HepG2 (cell line): ENCODE measurements at regions not wholly inside any gene's neighbourhood (a gene's known extent, or its start where the extent isn't known, plus 50 kb on each side); places are given as distances from the start of the nearest gene placed in this dataset.

ENCODE experiments used
- ATAC-seq: fragments of 200-7000 bp; cut with Tn5 transposase; 3 replicates; pipeline ENCODE4 v1.9.1; 2020; ENCODE audit warnings: mild to moderate bottlenecking, moderate library complexity
- BruUV-seq: library from RNA; stranded (reverse); fragments of 400-500 nt; replicated peaks from 2 replicates; lab custom pipeline; 2021; lab: Mats Ljungman, UMichigan
- CTCF ChIA-PET: fragments of 300-600 bp; formaldehyde crosslinking; extraction: SDS; loops from one replicate; lab custom pipeline; 2021; ENCODE audit warnings: low total read pairs, inconsistent platforms, low intra/inter-chr PET ratio; lab: Yijun Ruan, JAX
- POLR2A ChIA-PET: fragments of 350-600 bp; sonication (Branson Sonifier 250); formaldehyde crosslinking; loops from one replicate; lab custom pipeline; 2020; ENCODE audit warnings: antibody characterized with exemption, inconsistent platforms; lab: Yijun Ruan, JAX
- DNase-seq: peaks from one replicate; pipeline ENCODE4 v3.0.0-alpha.2; 2015; ENCODE audit warnings: low spot score
- FAIRE-seq: peaks from 3 replicates; lab custom pipeline; 2011; peaks lifted over from hg19 to GRCh38; lab: Jason Lieb, UNC
- H2AFZ ChIP-seq: one replicate; pipeline ENCODE4 v1.6.1; 2011; ENCODE audit warnings: low read length, inconsistent platforms
- H3K27ac ChIP-seq: fragments of 300-600 bp; 3 replicates; pipeline ENCODE4 v1.8.0; 2011; ENCODE audit warnings: mixed run types, mild to moderate bottlenecking, mixed read lengths, low read length, inconsistent platforms; ENCODE audit not compliant: insufficient read depth; ENCODE audit errors: extremely low read length
- H3K27me3 ChIP-seq, 2 experiments: fragments of 200-600 bp in 1 of 2; 2 replicates in 1 of 2; 3 replicates in 1 of 2; pipeline versions ENCODE4 v1.6.0 to v1.8.0; 2011; ENCODE audit warnings: low read length in 2 of 2, mild to moderate bottlenecking in 2 of 2, moderate library complexity in 2 of 2, inconsistent platforms in 1 of 2; ENCODE audit not compliant: insufficient read depth in 2 of 2, control insufficient read depth in 1 of 2
- H3K36me3 ChIP-seq, 2 experiments: fragments of 200-600 bp in 1 of 2; replicated peaks in 1 of 2; 2 replicates in 1 of 2; 3 replicates in 1 of 2; pipeline versions ENCODE4 v1.5.1 to v1.8.0; 2011; ENCODE audit warnings: low read length in 2 of 2, inconsistent platforms in 1 of 2; ENCODE audit not compliant: insufficient read depth in 2 of 2, control insufficient read depth in 1 of 2
- H3K4me1 ChIP-seq: 2 replicates; pipeline ENCODE4 v1.5.1; 2012; ENCODE audit warnings: low read length, inconsistent platforms; ENCODE audit not compliant: insufficient read depth
- H3K4me2 ChIP-seq: 2 replicates; pipeline ENCODE4 v1.6.0; 2011; ENCODE audit warnings: low read depth, low read length, inconsistent platforms
- H3K4me3 ChIP-seq, 3 experiments: fragments of 200-600 bp in 1 of 3; sonication (generic), shearing (Covaris generic) in 1 of 3; replicated peaks in 1 of 3; 2 replicates each; pipeline ENCODE4 v1.5.1; 2011 to 2016; ENCODE audit warnings: low read length in 3 of 3, inconsistent platforms in 2 of 3, low read depth in 2 of 3, mild to moderate bottlenecking in 2 of 3, control low read depth in 1 of 3, mixed read lengths in 1 of 3; ENCODE audit not compliant: insufficient read depth in 1 of 3
- H3K79me2 ChIP-seq: one replicate; pipeline ENCODE4 v1.6.1; 2011; ENCODE audit warnings: low read length, inconsistent platforms; ENCODE audit not compliant: insufficient read depth
- H3K9ac ChIP-seq: 2 replicates; pipeline ENCODE4 v1.6.0; 2011; ENCODE audit warnings: mild to moderate bottlenecking, low read depth, low read length, inconsistent platforms; ENCODE audit not compliant: insufficient read depth
- H3K9me3 ChIP-seq: 2 replicates; pipeline ENCODE4 v1.5.1; 2012; ENCODE audit warnings: mild to moderate bottlenecking, low read length
- H4K20me1 ChIP-seq: 2 replicates; pipeline ENCODE4 v1.6.0; 2011; ENCODE audit warnings: inconsistent platforms, mild to moderate bottlenecking, low read length, moderate library complexity; ENCODE audit not compliant: insufficient read depth
- AKAP8 ChIP-seq: sonication (generic); formaldehyde crosslinking; IDR thresholded peaks from 2 replicates; pipeline ENCODE4 v1.5.1; 2020; ENCODE audit warnings: mild to moderate bottlenecking, missing genetic modification reagents
- CREM ChIP-seq, 2 experiments: sonication (generic) in 1 of 2; formaldehyde crosslinking in 1 of 2; IDR thresholded peaks; 2 replicates each; pipeline versions ENCODE4 v1.4.0 to v1.6.1; 2016 to 2020; ENCODE audit warnings: antibody characterized with exemption in 1 of 2, mild to moderate bottlenecking in 1 of 2, missing genetic modification reagents in 1 of 2
- FUBP1 ChIP-seq: sonication (generic); formaldehyde crosslinking; IDR thresholded peaks from 2 replicates; pipeline ENCODE4 v1.5.1; 2020; ENCODE audit warnings: missing genetic modification reagents, mild to moderate bottlenecking, borderline replicate concordance
- JUNB ChIP-seq: sonication (generic); formaldehyde crosslinking; IDR thresholded peaks from 2 replicates; pipeline ENCODE4 v1.8.0; 2022; ENCODE audit warnings: missing genetic modification reagents, mild to moderate bottlenecking, borderline replicate concordance
- MAFK ChIP-seq, 2 experiments: IDR thresholded peaks in 1 of 2; conservative IDR thresholded peaks in 1 of 2; 2 replicates each; pipeline ENCODE4 v1.6.1; 2011; ENCODE audit warnings: improper control_type of control experiment in 2 of 2, low read length in 2 of 2
- MXD1 ChIP-seq: sonication (generic); formaldehyde crosslinking; IDR thresholded peaks from 2 replicates; pipeline ENCODE4 v1.4.0; 2020; ENCODE audit warnings: mild to moderate bottlenecking, missing genetic modification reagents
- NAIF1 ChIP-seq: sonication (generic); formaldehyde crosslinking; IDR thresholded peaks from 2 replicates; pipeline ENCODE4 v1.5.0; 2020; ENCODE audit warnings: mild to moderate bottlenecking, missing genetic modification reagents, borderline replicate concordance
- NFE2L1 ChIP-seq: sonication (generic); formaldehyde crosslinking; IDR thresholded peaks from 2 replicates; pipeline ENCODE4 v1.4.0; 2020; ENCODE audit warnings: missing genetic modification reagents, mild to moderate bottlenecking, borderline replicate concordance
- PHF5A ChIP-seq: IDR thresholded peaks from one replicate; pipeline ENCODE4 v1.6.1; 2018; ENCODE audit warnings: low read depth, missing genetic modification reagents; ENCODE audit not compliant: unreplicated experiment
- SPEN ChIP-seq: sonication (generic); formaldehyde crosslinking; IDR thresholded peaks from 2 replicates; pipeline ENCODE4 v1.5.1; 2020; ENCODE audit warnings: low read depth, mild to moderate bottlenecking, missing genetic modification reagents
- STAT5B ChIP-seq: sonication (generic); formaldehyde crosslinking; IDR thresholded peaks from 2 replicates; pipeline ENCODE4 v1.4.0; 2020; ENCODE audit warnings: missing genetic modification reagents
- WIZ ChIP-seq: sonication (generic); formaldehyde crosslinking; IDR thresholded peaks from 2 replicates; pipeline ENCODE4 v1.5.1; 2020; ENCODE audit warnings: mild to moderate bottlenecking, missing genetic modification reagents
- ZFP36L1 ChIP-seq: sonication (generic); formaldehyde crosslinking; IDR thresholded peaks from 2 replicates; pipeline ENCODE4 v1.8.0; 2022; ENCODE audit warnings: mild to moderate bottlenecking, missing genetic modification reagents, moderate library complexity
- ZNF496 ChIP-seq: sonication (generic); formaldehyde crosslinking; IDR thresholded peaks from 2 replicates; pipeline ENCODE4 v1.8.1; 2023; ENCODE audit warnings: mild to moderate bottlenecking, moderate library complexity, missing genetic modification reagents; ENCODE audit not compliant: insufficient replicate concordance
- ZNF589 ChIP-seq: sonication (generic); formaldehyde crosslinking; conservative IDR thresholded peaks from 2 replicates; pipeline ENCODE4 v1.8.0; 2022; ENCODE audit warnings: mild to moderate bottlenecking, moderate library complexity, missing genetic modification reagents
- WGBS: methylation state at CpG from one replicate; pipeline ENCODE4 v1.1.6; 2017; ENCODE audit warnings: low lambda C conversion rate; 5-methylcytosine and 5-hydroxymethylcytosine counted together
- in situ Hi-C: cut with HindIII; loops from 2 replicates; pipeline ENCODE4 v1.10.0; 2017; ENCODE audit warnings: low pct_unique_long_range_greater_than_20kb; ENCODE audit not compliant: extremely low pct_ligation_motif_present
- intact Hi-C: fragments of 100-400 bp; cut with micrococcal nuclease; formaldehyde crosslinking; loops from one replicate; pipeline ENCODE4 v1.10.0; 2022; ENCODE audit not compliant: unreplicated experiment
- TF ChIP-seq, protein P1 (sequence below): sonication (generic); formaldehyde crosslinking; IDR thresholded peaks from 2 replicates; pipeline ENCODE4 v1.8.0; 2022; ENCODE audit warnings: missing genetic modification reagents, mild to moderate bottlenecking, inconsistent platforms, borderline replicate concordance

- FAIRE-seq (no peak), DNase-seq (no peak), ATAC-seq (no peak)
- intact Hi-C loops (no loop called here), in situ Hi-C loops (no loop called here)
- ChIA-PET CTCF (no interaction called here), POLR2A (no interaction called here)
- Histone ChIP-seq H2AFZ (no peak overlapping the region), H3K36me3 (no peaks in the 10 kb centered on the region), H3K4me2 (no peak overlapping the region), H3K4me1 (no peaks in the 10 kb centered on the region), H3K79me2 (no peaks in the 10 kb centered on the region), H3K27ac (no peak overlapping the region), H4K20me1 (no peaks in the 10 kb centered on the region), H3K9me3 (no peaks in the 10 kb centered on the region), H3K9ac (no peak overlapping the region), H3K4me3 (no peak overlapping the region), H3K27me3 (no peaks in the 10 kb centered on the region; a peak in 1 of 5 replicates)
- 9% methylated on average over 5 of the region's 5 CpGs for WGBS
- TF ChIP-seq PHF5A (CRISPR knock-in tag): no peak
- no peak for TF ChIP-seq FUBP1 (CRISPR knock-in tag)
- TF ChIP-seq WIZ (CRISPR knock-in tag): no peak
- no peak for TF ChIP-seq ZNF496 (CRISPR knock-in tag)
- no peak for TF ChIP-seq NAIF1 (CRISPR knock-in tag)
- no peak for TF ChIP-seq AKAP8 (CRISPR knock-in tag)
- no TSS peak for BruUV-seq
Observed at GRCh38 chr6:102137859-102138258, 744.4 kb downstream of the GRIK2 start.

- Histone ChIP-seq H4K20me1 (no peaks in the 10 kb centered on the region), H3K4me2 (no peak overlapping the region), H3K9ac (no peak overlapping the region), H3K4me3 (no peak overlapping the region), H3K4me1 (no peaks in the 10 kb centered on the region), H3K9me3 (peaks cover 6% of the 10 kb centered on the region), H3K27ac (no peak overlapping the region), H3K27me3 (no peaks in the 10 kb centered on the region), H2AFZ (no peak overlapping the region), H3K79me2 (no peaks in the 10 kb centered on the region), H3K36me3 (no peaks in the 10 kb centered on the region)
- no peak for FAIRE-seq
- DNase-seq: no peak
- POLR2A ChIA-PET: no interaction called here
- intact Hi-C loops: no loop called here
- in situ Hi-C loops: no loop called here
- no TSS peak for BruUV-seq
- CTCF ChIA-PET: no interaction called here
- no peak for ATAC-seq
- TF ChIP-seq NFE2L1 (CRISPR knock-in tag): no peak
- no peak for TF ChIP-seq STAT5B (CRISPR knock-in tag)
- TF ChIP-seq, protein P1, sequence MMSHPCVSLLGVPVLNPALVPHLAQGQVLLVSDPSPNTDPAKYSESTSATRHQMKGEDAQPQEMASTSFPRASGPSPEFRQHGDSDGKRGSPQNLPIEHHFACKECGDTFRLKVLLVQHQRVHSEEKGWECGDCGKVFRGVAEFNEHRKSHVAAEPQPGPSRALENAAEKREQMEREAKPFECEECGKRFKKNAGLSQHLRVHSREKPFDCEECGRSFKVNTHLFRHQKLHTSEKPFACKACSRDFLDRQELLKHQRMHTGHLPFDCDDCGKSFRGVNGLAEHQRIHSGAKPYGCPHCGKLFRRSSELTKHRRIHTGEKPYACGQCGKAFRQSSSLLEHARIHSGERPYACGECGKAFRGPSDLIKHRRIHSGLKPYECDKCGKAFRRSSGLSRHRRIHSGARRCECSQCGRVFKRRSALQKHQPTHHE (CRISPR knock-in tag): no peak
- no peak for TF ChIP-seq MAFK (conservative IDR thresholded peaks at IDR 0.05 in 1 of 2, IDR thresholded peaks at IDR 0.05 in 1 of 2; ENCODE audit: low read length in 2 of 2)
- TF ChIP-seq CREM (IDR thresholded peaks at IDR 0.05): no peak
- TF ChIP-seq CREM (CRISPR knock-in tag; IDR thresholded peaks at IDR 0.05): no peak
- no peak for TF ChIP-seq ZNF589 (CRISPR knock-in tag)
- TF ChIP-seq SPEN (CRISPR knock-in tag): no peak
- TF ChIP-seq JUNB (CRISPR knock-in tag): no peak
- no peak for TF ChIP-seq ZFP36L1 (CRISPR knock-in tag)
- no peak for TF ChIP-seq MXD1 (CRISPR knock-in tag)
Observed at GRCh38 chr6:102149191-102149590, 755.7 kb downstream of the GRIK2 start.
